ENCODE measurements at regions not wholly inside any gene's neighbourhood (a gene's known extent, or its start where the extent isn't known, plus 50 kb on each side); places are given as distances from the start of the nearest gene placed in this dataset.

DNA sequence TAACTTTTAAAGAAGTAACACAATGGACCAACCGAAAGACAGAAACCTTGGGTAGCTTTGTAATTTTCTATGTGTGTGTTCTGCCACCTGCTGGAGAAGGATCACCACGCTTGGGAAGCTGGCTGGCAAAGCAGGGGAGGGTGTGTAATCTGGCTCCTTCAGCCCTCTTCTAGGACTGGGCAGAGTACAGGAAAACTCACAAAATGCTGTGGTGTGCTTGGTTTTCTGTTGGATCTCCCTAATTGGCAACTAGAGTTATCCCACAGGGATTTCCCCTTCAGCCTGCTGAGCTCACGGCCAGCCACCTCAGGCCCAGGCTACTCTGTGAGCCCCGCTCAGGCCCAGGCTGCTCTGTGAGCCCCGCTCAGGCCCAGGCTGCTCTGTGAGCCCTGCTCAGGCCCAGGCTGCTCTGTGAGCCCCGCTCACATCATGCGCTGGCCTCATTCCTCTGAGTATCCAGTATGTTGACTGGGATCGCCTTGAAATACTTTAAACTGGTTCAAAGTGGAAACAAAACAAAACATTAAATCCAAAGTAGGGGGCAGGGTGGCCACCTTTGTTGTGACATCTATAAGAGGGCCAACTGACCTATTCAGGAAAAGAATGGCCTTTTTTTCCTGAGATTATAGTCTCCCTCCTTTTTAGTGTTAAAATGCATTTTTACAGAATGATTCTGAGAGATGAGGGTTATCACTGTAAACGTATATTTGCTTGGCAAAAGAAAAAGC lies 52.0 kb upstream of the RNU6-8 start:
- peak; percentile 95 for DNase-seq

DNA sequence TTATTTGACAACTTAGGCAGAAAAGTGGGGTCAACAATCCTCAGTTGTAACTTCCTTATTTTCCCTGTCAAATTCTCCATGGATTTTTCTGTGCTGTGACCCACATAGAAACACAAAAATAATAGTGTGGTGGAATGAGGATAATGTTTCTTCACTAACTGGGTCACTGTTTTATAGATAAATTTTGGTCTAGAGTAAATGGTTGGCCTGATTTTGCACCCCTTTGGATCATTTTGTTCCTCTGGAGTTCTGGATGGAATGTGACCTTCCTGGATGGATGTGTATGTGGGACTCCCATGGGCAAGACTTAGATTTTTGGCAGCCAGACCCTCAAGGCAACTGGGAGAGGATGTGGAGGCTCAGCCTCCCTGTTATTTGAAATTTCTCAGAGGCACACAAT lies 52.7 kb upstream of the RNU6-8 start:
- no peak for DNase-seq

DNA sequence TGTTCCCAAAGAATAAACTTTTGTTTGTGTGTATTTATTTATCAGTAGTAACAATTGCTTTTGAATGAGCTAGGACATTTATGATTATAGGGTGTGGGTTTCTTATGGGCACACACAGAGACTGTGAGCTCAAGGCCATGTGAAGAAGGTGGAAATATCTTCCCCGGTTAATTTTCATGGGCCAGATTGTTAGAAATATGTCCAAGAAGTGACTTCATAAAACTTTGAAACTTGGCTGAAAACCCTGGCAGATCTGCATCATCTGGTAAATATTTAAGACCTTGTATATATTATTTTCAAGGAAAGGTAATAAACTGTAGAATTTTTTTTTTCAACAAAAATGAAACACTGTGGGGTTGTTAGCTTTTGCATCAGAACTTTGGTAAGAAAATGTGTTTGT lies 53.5 kb upstream of the RNU6-8 start:
- no peak for DNase-seq

DNA sequence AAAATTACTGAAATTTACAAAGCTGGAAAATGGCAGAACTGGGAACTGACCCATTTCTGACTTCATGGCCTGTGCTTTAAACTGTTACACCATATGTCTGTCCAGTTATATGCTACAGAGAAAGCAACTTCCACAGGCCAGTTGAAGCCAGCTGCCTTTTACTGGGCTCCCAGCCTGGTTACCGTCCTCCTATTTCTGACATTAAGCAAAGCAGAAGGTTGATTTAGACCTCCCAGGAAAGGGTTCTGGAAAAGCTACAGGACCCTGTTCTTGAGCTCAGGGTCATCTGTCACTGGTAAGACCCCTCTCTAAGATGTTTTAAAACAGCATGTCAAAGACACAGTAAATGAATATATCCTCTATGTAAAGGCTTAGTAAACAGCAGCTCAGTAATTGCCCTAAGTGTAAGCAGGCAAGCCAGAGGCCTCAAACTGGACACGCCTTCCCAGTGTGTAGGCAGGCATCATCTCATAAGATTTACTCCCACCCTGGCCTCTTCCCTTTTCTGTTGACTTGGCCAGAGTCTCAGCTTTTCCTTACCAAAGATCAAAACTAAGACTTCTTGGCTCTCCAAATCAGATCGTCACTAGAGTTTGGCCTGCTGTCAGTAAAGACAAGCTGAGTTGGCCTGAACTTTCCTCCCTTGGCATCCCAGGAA lies 55.4 kb upstream of the RNU6-8 start:
- DNase-seq = no peak

DNA sequence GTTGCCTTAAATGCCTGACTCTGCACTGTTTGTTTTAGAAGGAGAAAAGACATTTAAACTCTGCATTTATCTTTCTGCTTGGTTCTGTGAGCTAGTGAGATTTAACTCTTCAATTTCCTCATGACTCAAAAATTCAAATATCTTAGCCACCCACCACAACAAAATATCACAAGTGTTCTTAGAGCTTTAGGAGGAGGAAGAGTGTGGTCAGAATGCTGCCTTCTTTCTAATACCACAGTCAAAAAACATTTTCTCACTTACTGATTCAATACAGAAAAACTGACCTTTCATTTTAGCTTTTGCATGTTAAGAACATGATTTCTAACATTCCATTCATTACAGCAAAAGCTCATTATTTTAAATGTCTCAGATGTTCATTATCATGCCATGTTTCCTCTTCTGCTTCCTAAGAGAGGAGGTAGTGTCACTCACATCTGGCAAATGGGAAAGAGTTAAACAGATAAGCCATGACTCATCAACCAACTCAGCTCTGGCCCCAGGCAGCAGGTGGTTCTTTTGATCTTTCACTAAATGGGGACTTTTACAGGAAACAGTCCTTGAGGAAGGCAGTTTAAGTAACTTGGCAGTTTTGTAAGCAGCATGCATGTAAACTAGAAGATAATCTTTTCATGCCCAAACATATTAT lies 56.4 kb upstream of the RNU6-8 start:
- DNase-seq = peak; percentile 77

DNA sequence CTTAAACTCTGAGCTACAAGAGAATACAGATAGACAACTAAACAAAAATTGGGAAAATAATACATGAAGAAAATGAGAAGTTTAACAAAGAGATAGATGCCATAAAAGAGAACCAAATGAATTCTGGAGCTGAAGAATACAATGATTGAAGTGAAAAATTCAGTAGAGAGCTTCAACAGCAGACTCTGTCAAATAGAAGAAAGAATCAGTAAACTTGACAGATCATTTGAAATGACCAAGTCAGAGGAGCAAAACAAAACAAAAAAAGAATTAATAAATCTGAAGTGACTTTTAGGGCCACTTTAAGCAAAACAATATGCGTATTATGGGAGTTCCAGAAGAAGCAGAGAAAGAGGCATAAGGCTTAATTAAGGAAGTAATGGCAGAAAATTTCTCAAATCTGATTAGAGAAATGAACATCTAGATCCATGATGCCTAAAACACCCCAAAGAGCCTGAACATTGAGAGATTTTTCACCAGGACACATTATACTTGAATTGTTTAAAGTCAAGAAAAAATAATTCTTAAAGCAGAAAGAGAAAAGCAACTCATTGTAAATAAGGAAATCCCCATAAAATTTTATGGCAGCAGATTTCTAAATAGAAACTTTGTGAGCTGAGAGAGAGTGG lies 61.0 kb upstream of the RNU6-8 start:
- DNase-seq = no peak

DNA sequence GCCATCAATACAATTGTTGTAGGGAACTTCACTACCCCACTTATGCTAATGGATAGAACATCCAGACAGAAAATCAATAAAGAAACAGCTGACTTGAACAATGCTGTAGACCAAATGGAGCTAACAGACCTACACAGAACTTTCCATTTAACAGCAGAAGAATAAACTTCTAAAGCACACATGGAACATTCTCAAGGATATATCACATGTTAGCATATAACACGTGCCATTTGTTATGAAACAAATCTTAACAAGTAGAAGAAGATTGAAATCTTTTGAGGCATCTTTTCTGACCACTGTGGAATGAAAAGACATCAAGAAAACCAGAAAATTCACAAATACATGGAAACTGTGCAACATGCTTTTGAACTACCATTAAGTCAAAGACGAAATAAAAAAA lies 62.5 kb upstream of the RNU6-8 start:
- no peak for DNase-seq

DNA sequence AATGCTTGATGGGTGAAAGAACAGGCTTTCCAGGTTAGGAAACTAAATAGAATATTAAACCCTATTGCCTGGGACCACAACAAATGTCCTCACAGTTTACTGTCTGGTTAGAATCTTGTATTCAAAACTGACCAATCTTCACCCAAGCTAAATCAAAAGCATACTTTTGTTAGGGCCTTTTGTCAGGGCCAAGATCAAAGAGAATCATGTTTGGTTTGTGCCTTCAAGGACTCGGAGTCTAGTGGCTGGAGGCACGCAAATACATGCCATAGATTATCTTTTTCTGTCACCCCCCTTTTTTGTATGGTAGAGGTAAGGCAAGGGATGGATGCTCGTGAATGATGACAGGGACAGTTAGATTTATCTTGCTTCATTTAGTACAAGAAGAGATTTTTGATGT lies 51.1 kb upstream of the AKAP6 start:
- no peak for DNase-seq
